ENCODE measurements at regions not wholly inside any gene's neighbourhood (a gene's known extent, or its start where the extent isn't known, plus 50 kb on each side); places are given as distances from the start of the nearest gene placed in this dataset.

DNA sequence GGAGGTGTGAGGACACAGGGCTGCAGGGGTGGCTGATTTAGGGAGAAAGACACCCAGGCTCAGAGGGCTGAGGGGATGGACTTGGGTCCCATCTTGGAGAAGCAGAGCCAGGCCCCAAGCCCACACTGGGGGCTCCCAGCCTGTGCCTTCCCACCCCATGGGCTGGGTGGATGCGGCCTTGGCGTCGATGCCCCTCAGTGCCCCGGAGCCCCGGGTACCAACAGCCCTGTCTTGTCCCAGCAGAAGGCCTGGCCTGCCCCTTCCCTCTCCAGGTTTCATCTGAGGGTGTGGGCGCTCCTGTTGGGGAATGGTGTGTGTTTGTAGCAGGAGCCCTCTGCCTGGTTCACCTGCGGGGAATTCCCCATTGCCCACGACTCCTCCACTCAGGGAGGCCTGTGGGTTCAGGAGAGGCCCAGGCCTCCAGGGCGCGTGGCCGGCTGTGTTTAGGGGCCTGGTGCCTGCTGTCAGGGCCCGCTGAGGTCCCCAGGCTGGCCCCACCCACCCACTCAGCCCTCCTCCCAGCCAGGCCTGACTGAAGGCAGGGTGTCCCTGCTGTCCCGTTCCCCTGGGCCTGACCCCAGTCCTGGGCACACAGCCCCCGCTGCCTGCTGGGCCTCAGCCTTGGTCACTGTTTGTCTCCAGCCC lies 51.1 kb upstream of the BEGAIN start:
- no peak for DNase-seq (ENCODE audit: low read depth)

DNA sequence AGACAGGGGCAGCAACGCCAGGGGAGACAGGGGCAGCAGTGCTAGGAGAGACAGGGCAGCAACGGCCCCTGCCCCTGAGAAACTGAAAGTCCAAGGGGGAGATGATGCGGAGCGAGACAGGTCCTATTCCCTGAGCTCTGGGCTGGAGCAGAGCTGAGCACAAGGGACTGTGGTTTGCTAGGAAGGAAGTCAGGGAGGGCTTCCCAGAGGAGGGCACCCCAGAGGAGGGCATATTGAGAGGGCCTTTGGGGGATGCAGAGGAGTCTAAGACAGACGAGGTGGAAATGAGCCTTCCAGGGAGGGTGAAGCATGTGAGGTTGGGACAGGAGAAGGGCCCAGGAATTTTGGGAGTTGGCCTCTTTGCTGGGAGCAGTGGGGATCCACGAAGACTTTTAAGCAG lies 52.1 kb upstream of the BEGAIN start:
- DNase-seq (ENCODE audit: low read depth), result no peak

DNA sequence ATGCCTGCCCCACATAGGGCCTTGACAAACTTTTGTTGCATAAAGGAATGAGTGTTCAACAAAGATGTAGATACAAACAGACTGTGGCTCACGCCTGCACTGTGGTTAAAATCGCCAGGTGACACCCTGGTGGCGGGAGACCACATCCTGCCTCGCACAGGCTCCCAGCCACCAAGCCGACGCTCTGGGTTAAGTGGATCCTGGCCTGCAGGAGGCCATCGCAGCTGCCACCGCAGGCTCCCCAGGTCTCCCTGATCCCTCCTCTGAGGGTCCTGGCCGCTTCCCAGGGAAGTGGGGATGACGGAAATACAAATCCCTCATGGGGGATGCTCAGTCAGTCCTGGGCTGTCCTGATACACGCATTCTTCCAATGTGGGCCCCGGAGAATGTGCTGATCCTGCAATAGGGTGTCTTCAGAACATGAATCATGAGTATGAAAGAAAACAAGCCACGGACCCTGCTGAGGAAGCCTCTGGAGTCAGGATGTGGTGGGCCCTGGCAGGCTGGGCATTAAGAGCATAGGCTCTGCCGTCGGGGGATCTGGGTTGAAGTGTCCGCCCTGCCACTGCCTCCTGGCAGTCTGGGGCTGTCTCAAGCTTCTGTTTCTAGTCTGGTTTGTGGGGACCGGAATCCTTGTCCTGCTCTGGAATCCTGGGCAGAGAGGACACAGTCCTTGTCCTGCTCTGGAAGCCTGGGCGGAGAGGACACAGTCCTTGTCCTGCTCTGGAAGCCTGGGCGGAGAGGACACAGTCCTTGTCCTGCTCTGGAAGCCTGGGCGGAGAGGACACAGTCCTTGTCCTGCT lies 53.5 kb upstream of the BEGAIN start:
- peak; percentile 48 for DNase-seq (ENCODE audit: low read depth)

DNA sequence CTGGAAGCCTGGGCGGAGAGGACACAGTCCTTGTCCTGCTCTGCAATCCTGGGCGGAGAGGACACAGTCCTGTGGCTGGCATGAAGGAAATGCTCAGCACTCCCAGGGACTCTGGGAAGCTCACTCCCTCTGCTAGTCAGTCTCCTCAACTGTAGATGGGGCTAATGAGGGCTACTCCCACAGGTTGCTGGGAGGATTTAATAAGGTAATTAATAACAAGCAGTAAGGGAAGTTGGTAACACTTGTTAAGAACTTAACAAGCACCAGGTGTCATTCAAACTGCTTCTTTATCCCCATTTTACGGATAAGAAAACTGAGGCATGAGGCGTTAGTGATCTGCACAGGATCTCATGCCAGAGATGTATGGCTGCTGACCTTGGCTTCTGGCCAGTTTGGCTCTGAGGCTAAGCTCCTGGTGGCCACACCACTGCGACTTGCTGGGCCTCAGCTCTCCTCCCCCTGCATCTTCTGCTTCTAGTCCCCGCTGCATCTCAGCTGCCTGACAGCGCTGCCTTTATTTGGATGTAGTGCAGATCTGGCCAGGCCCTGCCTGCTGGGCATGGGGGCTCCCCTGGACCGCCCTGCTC lies 54.1 kb upstream of the BEGAIN start:
- no peak for DNase-seq (ENCODE audit: low read depth)

DNA sequence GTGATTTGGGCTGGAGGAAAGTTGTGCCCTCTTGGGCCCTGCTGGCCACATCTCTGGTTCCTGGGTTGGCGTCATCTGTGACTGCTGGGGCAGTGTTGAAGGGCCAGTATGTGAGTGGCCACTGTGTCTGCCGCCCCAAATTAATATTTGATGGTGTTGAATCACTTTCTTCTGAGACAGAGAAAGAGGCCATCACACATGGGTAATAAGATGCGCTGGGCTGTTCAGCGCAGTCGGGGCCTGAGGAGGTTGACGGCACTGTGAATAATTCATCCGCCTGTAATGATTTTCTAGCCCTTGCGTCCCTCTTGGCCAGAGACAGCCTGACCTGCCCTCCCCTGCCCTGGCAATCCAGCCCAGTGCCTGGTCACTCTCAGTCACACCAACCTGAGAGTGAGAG lies 56.2 kb upstream of the BEGAIN start:
- DNase-seq (ENCODE audit: low read depth), result no peak

DNA sequence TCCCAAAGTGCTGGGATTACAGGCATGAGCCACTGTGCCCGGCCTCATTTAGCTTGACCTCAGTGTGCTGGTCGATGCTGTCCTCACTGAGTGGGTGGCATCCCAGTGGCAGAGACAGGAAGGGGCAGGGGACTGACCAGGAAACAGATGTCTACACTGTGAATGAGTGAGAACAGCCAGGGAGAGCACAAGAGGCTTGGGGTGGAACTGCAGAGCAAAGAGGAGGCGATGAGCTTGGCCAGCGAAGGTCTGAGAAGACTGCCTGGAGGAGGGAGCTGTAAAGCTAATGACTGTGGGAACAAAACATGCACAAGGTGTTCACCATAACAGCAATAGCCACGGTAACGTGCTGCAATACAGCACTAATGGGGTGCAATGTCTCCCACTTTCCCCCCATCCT lies 57.2 kb upstream of the BEGAIN start:
- DNase-seq (ENCODE audit: low read depth), result no peak

DNA sequence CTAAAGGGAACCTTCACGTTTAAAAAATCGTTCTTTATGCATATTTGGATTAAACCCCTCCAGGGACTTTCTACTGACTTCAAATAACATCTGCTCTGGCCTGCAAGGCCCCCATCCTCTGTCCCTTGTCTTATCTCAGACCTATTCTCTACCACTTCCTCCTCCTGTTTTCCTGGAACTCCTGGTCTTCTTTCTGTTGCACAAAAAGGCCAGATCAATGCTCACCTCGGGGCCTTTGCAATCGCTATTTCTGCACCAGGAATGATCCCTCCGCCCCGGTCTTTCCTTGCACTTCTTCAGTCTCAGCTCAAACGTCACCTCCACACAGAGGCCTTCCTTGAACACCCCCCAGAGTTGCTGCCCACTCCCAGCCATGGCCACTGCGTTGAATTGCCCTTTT lies 57.6 kb upstream of the BEGAIN start:
- DNase-seq (ENCODE audit: low read depth), result no peak

DNA sequence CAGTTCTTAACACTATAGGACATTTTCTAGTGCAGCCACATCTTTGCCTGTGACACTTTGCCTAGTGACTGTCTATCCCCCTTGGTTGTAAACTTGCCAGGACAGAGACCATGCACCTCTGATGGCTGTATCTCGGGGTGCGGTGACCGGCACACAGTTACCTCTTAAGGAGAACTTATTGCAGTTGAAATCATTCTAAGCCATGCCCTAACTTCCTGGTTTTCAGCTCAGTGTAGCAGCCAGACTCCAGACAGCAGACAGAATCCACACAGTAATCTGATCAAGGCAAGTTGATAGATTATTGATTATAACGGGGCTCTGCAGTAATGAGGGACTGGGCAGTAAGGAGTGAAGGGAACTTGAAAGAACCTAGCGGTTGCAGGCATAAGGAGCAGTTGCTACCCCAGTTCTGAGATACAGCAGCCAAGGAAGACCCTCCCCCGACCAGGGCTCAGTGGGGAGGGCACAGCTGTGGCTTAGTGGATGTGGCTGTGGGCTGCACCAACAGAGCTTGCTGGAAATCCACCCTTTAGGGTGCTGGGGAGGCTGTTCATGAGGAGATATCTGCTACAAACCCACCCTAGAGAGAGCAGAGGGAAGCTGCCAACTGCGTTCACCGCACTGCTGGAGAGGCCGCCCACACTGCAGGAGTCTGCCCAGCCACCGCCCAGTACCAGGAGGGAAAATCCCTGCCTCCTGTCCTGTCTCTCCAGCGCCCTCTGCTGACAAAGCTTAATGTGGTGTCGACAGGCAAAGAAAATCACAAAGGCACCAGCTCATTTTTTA lies 58.2 kb upstream of the BEGAIN start:
- peak; percentile 79 for DNase-seq (ENCODE audit: low read depth)

DNA sequence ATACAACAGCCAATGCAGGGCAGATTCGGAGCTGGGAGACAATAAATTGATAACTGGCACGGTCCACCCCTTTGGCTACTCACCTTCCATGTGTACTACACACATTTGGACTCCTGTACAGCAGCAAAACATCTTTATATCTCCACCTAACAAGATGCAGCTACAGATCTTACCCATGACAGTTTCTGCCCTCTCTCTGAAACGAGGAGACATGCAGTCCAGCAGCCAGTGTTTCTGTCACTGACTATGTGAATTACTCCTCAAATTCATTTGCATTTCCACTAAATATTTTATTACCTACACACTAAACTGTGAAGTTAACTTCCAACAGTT lies 58.7 kb upstream of the BEGAIN start:
- DNase-seq (ENCODE audit: low read depth), result no peak

DNA sequence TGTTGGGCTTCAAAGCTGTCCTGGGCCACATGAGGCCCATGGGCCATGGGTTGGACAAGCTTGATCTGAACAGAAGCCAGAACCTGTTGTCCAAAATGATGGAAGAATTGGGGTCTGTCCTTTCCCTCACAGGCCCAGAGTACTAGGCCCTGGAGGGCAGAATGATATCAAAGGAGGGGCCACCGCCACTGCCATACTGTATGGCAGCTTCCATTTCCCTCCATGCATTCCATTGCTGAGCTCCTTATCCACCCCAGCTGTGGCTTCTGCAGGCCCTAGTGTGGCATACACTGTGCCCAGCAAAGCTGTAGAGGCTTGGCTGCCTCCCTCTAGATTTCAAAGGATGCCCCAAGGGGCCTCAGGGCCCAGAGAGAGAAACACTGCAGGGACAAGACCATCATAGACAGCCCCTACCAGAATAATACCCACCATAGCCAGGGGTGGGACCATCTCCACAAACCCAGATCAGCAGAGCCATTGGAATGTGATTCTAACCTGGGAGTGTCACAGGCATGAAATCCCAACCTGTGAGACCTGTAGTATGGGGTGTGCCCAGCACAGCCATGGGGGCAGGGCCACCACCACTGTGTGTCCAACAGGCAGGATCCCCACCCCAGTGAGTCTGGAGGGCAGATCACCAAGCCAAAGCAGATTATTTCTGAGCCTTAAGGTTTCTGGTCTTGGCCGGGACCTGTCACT lies 61.4 kb upstream of the BEGAIN start:
- DNase-seq (ENCODE audit: low read depth), result no peak

DNA sequence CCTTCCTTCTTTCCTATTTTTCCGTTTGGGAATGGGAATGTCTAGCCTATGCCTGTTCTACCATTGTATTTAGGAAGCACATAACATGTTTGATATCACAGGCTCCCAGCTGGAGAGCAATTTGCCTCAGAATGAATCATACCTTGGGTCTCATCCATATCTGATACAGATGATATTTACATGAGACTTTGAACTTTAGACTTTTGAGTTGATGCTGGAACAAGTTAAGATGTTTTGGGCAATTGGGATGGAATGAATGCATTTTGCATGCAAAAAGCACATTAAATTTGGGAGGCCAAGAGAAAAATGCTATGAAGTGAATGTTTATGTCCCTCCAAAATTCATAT lies 61.9 kb upstream of the BEGAIN start:
- peak; percentile 64 for DNase-seq (ENCODE audit: low read depth)

DNA sequence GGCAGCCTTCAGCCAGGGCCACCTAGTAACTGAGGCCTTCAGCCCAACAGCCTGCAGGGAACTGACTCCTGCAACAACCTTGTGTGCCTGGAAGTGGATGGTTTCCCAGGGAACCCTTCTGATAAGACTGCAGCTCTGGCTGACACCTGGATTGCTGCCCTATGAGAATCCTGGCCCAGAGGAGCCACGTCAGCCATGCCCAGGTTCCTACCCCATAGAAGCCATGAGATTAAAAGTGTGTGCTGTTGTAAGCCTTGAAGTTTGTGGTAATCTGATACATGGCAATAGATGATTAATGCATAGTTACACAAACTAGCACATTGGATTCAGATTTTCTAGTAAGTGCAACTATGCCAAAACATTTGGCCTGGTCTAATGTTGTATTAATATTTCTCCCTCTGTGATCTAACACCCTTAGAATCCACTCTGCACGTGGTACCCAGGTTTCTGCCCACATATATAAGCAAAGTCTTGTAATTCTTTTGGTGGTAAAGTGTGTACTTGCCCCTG lies 64.8 kb upstream of the BEGAIN start:
- DNase-seq (ENCODE audit: low read depth), result peak; percentile 54

DNA sequence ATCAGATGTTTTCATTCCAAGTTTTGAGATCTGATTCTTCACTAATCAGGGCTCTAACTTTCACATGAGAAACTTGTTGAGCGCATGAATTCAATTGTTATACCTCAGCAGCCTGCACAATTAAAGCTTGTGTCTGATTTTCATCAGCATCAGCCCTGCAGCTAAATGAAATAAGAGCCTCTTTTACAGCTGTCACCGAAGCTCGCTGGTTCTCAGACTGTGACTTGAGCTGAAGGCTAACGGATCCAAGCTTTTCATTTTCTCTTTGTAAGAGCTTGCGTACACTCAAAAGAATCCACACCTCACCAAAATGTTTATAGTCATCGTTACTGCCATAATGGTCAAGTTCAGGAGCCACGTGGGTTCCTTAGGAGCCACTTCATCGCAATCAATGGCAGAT lies 65.5 kb upstream of the BEGAIN start:
- no peak for DNase-seq (ENCODE audit: low read depth)

DNA sequence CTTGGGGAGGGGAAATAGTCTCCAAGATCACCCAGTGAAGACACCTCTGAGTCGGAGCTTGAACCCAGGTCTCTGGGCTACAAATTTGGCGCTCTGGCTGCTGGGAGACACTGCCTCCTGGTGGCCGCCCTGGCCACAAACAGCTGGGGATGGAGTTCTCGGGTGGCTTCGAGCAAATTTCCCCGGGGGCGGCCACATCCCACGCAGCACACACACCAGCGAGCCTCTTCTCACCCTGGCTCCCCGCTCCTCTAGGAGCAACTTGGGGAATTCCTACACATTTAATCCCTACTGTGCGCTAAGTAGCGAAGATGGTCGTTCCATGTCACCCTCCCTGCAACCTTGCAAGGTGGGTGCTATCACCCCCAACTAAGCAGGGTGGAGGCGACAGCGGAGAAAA lies 66.2 kb upstream of the BEGAIN start:
- DNase-seq (ENCODE audit: low read depth), result no peak

DNA sequence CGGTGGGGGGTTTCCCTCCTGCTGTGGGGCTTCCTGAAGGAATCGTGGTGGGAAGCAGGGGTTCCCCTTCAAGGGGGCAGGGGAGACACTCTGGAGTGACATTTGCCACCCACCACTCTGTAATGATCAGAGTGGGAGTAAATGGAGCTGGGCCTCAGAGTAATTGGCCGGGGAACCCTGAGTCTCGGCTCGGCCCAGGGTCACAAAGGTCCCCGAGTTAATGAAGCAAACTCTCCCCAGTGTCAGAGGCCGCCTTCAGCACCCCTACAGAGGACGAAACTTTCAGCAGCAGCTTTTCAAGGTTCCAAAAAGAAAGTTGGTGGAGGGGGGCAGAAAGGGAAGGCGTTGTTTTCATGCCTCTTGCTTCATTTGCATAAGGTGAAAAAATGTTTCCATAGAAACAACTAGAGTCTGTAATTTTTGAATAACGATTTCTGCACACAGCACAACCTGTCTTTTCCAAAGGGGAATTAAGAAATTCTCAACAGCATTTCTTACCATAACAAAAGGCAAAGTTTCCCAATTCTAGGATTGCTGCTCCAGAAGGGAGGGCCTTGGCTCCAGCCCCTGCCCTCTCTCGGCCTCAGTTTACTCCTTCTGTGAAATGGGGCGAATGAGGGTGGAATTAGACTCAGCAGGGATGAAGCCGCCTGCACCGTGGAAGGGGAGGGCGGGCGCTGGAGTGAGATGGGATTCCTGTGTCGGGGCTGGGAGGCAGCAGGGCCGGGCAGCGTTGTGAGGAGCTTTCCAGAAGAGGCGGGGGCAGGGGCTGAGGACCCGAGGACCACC lies 67.0 kb upstream of the BEGAIN start:
- DNase-seq (ENCODE audit: low read depth), result no peak

DNA sequence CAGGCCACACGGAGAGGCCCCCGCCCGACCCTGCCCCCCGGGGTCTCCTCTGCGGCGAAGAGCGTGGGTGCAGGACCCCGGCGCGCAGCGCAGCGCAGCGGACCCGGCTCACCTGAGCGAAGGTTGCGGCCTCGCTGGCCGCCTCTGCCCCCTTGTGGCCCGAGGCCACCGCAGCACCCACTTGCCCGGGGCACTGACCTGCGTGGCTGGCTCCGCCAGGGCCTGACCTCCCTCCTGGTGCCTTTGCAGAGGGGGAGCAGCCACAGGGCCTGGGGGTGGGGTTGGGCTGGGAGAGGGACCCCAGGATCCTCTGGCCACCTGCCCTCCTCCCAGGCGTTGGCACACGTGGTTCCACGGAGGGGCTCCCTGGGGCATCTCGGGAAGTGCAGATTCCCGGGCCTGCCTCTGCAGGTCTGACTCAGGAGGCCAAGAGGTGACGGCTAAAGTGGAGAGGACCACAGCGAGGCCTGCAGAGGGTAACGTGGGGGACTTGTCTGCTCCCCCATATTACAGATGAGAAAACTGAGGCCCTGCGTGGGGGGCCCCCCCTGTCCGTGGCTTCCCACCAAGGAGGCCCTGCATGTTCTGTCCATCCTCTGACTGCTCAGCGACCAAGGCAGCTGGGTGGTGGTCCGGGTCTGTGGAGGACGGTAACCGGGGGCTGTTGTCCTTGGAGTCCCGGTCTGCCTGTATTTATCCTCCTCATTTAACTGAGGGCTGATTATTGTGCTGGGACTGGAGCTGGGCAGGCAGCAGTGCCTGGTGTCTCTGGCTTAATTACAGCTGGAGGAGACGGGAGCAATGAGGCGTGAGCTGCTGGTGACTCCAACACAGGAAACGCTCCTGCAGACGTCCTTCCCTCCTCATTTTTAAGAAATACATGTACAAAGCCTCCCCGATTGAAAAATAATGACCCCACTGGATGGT lies 67.9 kb upstream of the BEGAIN start:
- DNase-seq (ENCODE audit: low read depth), result no peak

DNA sequence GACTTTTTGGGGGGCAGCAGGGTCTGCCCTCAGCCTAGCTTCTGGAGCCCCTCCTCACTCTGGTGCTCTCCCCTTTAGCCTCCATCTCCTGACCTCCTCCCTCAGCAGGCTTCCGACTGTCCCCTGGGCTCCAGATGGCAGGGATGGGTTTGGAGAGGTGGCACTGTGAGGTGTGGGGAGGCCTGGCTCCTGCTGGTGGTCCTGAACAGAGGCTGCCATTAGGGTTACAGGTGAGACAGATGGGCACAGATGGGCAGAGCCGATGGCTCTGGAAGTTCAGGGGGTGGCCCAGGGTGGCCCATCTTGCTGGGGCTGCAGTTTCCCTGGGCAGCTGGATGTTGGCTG lies 68.5 kb upstream of the BEGAIN start:
- DNase-seq (ENCODE audit: low read depth), result no peak

DNA sequence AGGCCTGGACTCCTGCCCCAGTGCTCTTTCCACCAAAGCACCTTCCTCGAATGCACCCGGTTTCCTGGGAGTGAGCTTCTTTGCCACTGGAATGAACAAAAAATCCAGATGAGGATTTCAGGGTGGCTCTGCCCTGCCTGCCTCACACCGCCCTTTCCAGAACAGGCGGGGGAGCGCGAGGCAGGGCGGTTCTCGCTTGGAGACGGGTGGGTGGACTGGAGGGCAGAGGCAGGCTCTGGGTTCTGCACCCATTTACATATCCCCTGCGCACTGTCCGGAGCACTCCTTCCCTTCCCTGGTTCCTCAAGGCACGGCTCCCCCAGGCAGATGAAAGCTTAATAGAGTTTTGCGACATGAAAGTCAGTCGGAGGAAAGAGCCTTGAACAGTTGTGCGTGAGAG lies 69.7 kb upstream of the DLK1 start:
- no peak for DNase-seq (ENCODE audit: low read depth)

DNA sequence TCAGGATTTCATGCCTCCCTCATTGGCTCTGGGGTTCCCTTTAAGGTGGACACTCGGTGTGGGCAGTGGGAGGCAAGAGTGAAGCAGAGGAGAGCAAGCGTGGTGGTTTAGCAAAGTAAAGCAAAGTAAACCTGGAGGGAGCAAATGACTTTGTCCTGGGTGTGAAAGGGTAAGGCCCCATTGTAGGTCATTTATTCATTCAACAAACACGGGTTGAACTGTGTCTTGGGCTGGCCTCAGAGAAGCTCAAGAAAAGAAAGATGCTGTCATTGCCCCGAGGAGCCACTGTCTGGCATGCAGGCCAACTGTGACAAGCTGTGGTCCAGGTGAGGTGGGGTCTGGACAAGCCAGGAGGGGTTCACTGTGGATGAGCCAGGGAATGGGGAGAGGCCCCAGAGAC lies 68.9 kb upstream of the DLK1 start:
- DNase-seq (ENCODE audit: low read depth), result no peak

DNA sequence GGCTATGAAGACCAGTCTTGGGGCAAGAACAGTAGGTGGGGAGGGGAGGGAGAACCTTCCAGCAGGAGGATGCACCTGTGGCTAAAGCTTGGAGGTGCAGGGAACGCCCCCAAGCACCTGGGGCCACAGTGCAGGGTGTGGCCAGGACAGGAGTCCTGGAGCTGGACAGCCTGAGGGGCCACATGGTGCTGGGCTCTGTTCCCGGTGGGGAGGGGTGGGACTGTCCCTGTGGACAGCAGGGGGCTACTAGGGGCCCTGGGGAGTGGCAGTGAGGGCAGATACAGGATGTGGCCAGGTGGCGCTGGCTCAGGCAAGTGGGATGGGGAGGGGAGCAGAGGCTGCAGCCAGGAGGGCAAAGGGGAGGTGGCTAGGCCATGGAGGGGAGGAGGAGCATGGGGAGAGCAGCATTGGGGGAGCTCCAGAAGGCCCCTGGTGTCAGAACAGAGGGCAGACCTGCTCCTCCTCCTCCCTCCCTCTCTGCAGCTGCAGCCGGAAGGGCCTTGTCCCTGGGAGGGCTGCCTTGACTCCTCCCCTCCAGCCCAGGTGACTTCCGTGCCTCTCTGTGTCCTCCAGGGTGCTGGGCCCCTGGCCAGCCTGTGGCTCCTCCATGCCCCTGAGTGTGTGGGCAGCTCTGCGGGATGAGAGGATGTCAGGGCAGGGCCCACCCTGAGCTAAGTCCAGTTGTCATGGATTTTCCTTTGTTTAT lies 68.4 kb upstream of the DLK1 start:
- DNase-seq (ENCODE audit: low read depth), result no peak
